NCI-H1694 (cell line): ENCODE measurements at regions not wholly inside any gene's neighbourhood (a gene's known extent, or its start where the extent isn't known, plus 50 kb on each side); places are given as distances from the start of the nearest gene placed in this dataset.

Experiments used
- DNase-seq: peaks from one replicate; lab custom pipeline; 2025; lab: John Stamatoyannopoulos, UW

GRCh38 chr14:98959410-98959809 lies 312.6 kb downstream of the BCL11B start:
- DNase-seq, result no peak

GRCh38 chr14:98959958-98960616 lies 311.9 kb downstream of the BCL11B start:
- no peak for DNase-seq

GRCh38 chr14:98960617-98961013 lies 311.4 kb downstream of the BCL11B start:
- no peak for DNase-seq

GRCh38 chr14:98961191-98961590 lies 310.8 kb downstream of the BCL11B start:
- DNase-seq, result no peak

GRCh38 chr14:98962118-98962517 lies 309.9 kb downstream of the BCL11B start:
- DNase-seq, result no peak

- no peak for DNase-seq
Observed at GRCh38 chr14:98963610-98964009, 308.4 kb downstream of the BCL11B start.

GRCh38 chr14:98964171-98964570 lies 307.8 kb downstream of the BCL11B start:
- no peak for DNase-seq

GRCh38 chr14:98965076-98965475 lies 306.9 kb downstream of the BCL11B start:
- DNase-seq, result no peak

- DNase-seq, result no peak
Observed at GRCh38 chr14:98966016-98966415, 306.0 kb downstream of the BCL11B start.

- no peak for DNase-seq
Observed at GRCh38 chr14:98966475-98967162, 305.4 kb downstream of the BCL11B start.

- no peak for DNase-seq
Observed at GRCh38 chr14:98974113-98974512, 297.9 kb downstream of the BCL11B start.

- no peak for DNase-seq
Observed at GRCh38 chr14:98976271-98976670, 295.7 kb downstream of the BCL11B start.

GRCh38 chr14:98977451-98977850 lies 294.5 kb downstream of the BCL11B start:
- DNase-seq, result no peak

- no peak for DNase-seq
Observed at GRCh38 chr14:98982986-98983385, 289.0 kb downstream of the BCL11B start.

- DNase-seq, result no peak
Observed at GRCh38 chr14:98984027-98984718, 287.8 kb downstream of the BCL11B start.

GRCh38 chr14:98984719-98985041 lies 287.3 kb downstream of the BCL11B start:
- DNase-seq, result no peak

- no peak for DNase-seq
Observed at GRCh38 chr14:98993818-98994217, 278.2 kb downstream of the BCL11B start.

- DNase-seq, result no peak
Observed at GRCh38 chr14:98994561-98994960, 277.4 kb downstream of the BCL11B start.

- DNase-seq, result no peak
Observed at GRCh38 chr14:98997526-98998205, 274.3 kb downstream of the BCL11B start.

- no peak for DNase-seq
Observed at GRCh38 chr14:98999345-98999744, 272.7 kb downstream of the BCL11B start.

- DNase-seq, result no peak
Observed at GRCh38 chr14:98999901-99000300, 272.1 kb downstream of the BCL11B start.

GRCh38 chr14:99001241-99001640 lies 270.8 kb downstream of the BCL11B start:
- DNase-seq, result no peak

GRCh38 chr14:99003646-99004045 lies 268.4 kb downstream of the BCL11B start:
- no peak for DNase-seq
